ENCODE measurements at regions not wholly inside any gene's neighbourhood (a gene's known extent, or its start where the extent isn't known, plus 50 kb on each side); places are given as distances from the start of the nearest gene placed in this dataset.

- TF ChIP-seq CTCF (IDR thresholded peaks at IDR 0.05) (no peak), ZFX (IDR thresholded peaks at IDR 0.05; ENCODE audit: borderline replicate concordance) (no peak)
Measured at GRCh38 chr12:46437469-46437868, 64.9 kb upstream of the SLC38A2 start.
